Activated naive CD8-positive, alpha-beta T cell treated with anti-CD3 and anti-CD28 coated beads for 36 hours (primary cell): ENCODE measurements at regions not wholly inside any gene's neighbourhood (a gene's known extent, or its start where the extent isn't known, plus 50 kb on each side); places are given as distances from the start of the nearest gene placed in this dataset.
"Not testable (repeated sequence)": the region's sequence is repeated elsewhere in the genome, so short reads cannot be mapped to it uniquely, and the experiment has no call there.

Experiments
- DNase-seq: peaks from one replicate; pipeline ENCODE4 v3.0.0; 2021
- H3K27ac Mint-ChIP-seq: one replicate; pipeline ENCODE4 v1.8.0; 2022; ENCODE audit warnings: mild to moderate bottlenecking, moderate library complexity, mixed read lengths
- H3K27me3 Mint-ChIP-seq: one replicate; pipeline ENCODE4 v1.8.0; 2022; ENCODE audit warnings: mild to moderate bottlenecking, mixed read lengths
- H3K36me3 Mint-ChIP-seq: one replicate; pipeline ENCODE4 v1.8.0; 2021; ENCODE audit warnings: mild to moderate bottlenecking, mixed read lengths
- H3K4me1 Mint-ChIP-seq: one replicate; pipeline ENCODE4 v1.8.0; 2021; ENCODE audit warnings: mixed read lengths
- H3K4me3 Mint-ChIP-seq: one replicate; pipeline ENCODE4 v1.8.0; 2022; ENCODE audit warnings: mild to moderate bottlenecking, moderate library complexity, mixed read lengths
- H3K9me3 Mint-ChIP-seq: one replicate; pipeline ENCODE4 v1.8.0; 2022; ENCODE audit warnings: mixed read lengths

- Mint-ChIP-seq H3K36me3 (no peaks in the 10 kb centered on the region), H3K27me3 (no peaks in the 10 kb centered on the region), H3K4me3 (no peak overlapping the region), H3K4me1 (no peaks in the 10 kb centered on the region), H3K9me3 (no peaks in the 10 kb centered on the region), H3K27ac (no peak overlapping the region)
- DNase-seq, result no peak
Observed at GRCh38 chr2:16973586-16974286, 308.1 kb upstream of the CYRIA start.

DNA sequence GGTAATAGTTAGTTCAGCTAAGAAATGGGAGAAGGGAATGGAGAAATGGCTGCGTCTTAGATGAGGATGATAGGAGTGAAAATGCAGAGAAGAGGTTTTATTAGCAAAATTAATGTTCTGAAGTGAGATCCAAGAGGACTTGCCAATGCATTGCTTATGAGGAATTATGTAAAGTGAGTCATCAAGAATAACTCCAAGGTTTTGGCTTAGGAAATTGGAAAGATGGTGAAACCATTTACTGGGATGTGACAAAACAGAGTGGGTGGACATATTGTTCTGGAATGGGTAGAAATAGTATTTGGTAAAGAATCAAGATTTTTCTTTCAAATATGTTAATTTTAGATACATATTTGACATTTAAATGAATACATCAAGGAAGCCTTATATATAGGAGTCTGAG is 306.6 kb upstream of the CYRIA start:
- no peak for DNase-seq
- no peaks in the 10 kb centered on the region for H3K9me3 Mint-ChIP-seq
- no peak overlapping the region for H3K27ac Mint-ChIP-seq
- no peak overlapping the region for H3K4me3 Mint-ChIP-seq
- H3K4me1 Mint-ChIP-seq, result no peaks in the 10 kb centered on the region
- no peaks in the 10 kb centered on the region for H3K36me3 Mint-ChIP-seq
- no peaks in the 10 kb centered on the region for H3K27me3 Mint-ChIP-seq

- Mint-ChIP-seq H3K4me3 (no peak overlapping the region), H3K27ac (no peak overlapping the region), H3K9me3 (no peaks in the 10 kb centered on the region), H3K36me3 (no peaks in the 10 kb centered on the region), H3K4me1 (no peaks in the 10 kb centered on the region), H3K27me3 (no peaks in the 10 kb centered on the region)
- DNase-seq, result no peak
Observed at GRCh38 chr2:16971722-16972234, 306.1 kb upstream of the CYRIA start.

DNA sequence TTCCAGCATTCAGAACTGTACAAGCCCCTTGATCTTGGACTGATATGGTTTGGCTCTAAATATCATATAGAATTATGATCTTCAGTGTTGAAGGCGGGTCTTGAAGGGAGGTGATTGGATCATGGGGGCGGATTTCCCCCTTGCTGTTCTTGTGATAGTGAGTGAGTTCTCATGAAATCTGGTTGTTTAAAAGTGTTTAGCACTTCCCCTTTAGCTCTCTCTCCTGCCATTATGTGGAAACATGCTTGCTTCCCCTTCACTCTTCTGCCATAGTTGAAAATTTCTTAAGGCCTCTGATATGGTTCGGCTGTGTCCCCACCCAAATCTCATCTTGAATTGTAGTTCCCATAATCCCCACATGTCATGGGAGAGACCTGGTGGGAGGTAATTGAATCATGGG is 305.3 kb upstream of the CYRIA start:
- not testable (repeated sequence) for H3K36me3 Mint-ChIP-seq, DNase-seq, H3K27ac Mint-ChIP-seq, H3K9me3 Mint-ChIP-seq, H3K4me3 Mint-ChIP-seq, H3K4me1 Mint-ChIP-seq, H3K27me3 Mint-ChIP-seq

- Mint-ChIP-seq H3K4me1 (no peaks in the 10 kb centered on the region), H3K4me3 (no peak overlapping the region), H3K9me3 (no peaks in the 10 kb centered on the region), H3K27ac (no peak overlapping the region), H3K27me3 (no peaks in the 10 kb centered on the region), H3K36me3 (no peaks in the 10 kb centered on the region)
- no peak for DNase-seq
Observed at GRCh38 chr2:16962505-16962904, 296.9 kb upstream of the CYRIA start.

GRCh38 chr2:16960579-16960978 is 294.9 kb upstream of the CYRIA start:
- H3K36me3 Mint-ChIP-seq, result no peaks in the 10 kb centered on the region
- no peak overlapping the region for H3K27ac Mint-ChIP-seq
- no peaks in the 10 kb centered on the region for H3K27me3 Mint-ChIP-seq
- H3K4me1 Mint-ChIP-seq, result no peaks in the 10 kb centered on the region
- DNase-seq, result no peak
- H3K4me3 Mint-ChIP-seq, result no peak overlapping the region
- H3K9me3 Mint-ChIP-seq, result no peaks in the 10 kb centered on the region

GRCh38 chr2:16958266-16958665 is 292.6 kb upstream of the CYRIA start:
- Mint-ChIP-seq H3K9me3 (no peaks in the 10 kb centered on the region), H3K36me3 (no peaks in the 10 kb centered on the region)

DNA sequence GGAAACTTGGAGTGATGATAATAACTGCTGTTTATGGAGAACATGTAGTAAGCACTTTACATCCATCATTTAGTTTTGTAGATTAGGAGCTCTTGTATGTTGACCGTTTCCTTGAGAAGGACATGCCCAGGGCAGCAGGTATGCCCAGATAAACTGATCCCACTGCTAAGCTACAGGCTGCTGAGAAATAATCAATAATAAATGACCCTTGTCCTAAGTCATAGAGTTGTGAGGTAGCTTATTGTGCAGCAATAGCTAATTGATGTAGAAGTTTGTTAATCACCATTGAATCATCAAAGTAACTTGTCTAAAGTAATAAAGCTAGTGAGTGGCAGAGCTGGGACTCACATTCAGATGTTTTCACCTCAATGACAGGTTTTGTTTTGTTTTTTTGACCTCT is 287.2 kb upstream of the CYRIA start:
- Mint-ChIP-seq H3K4me1 (no peaks in the 10 kb centered on the region), H3K27me3 (no peaks in the 10 kb centered on the region), H3K9me3 (no peaks in the 10 kb centered on the region), H3K4me3 (no peak overlapping the region), H3K27ac (no peak overlapping the region), H3K36me3 (no peaks in the 10 kb centered on the region)
- DNase-seq, result no peak

More at GRCh38 chr2:16958266-16958665, 292.6 kb upstream of the CYRIA start:
- no peak for DNase-seq
- H3K4me1 Mint-ChIP-seq, result no peaks in the 10 kb centered on the region
- H3K4me3 Mint-ChIP-seq, result no peak overlapping the region
- H3K27ac Mint-ChIP-seq, result no peak overlapping the region
- H3K27me3 Mint-ChIP-seq, result no peaks in the 10 kb centered on the region

- Mint-ChIP-seq H3K4me3 (no peak overlapping the region), H3K4me1 (no peaks in the 10 kb centered on the region), H3K36me3 (no peaks in the 10 kb centered on the region), H3K27me3 (no peaks in the 10 kb centered on the region), H3K9me3 (no peaks in the 10 kb centered on the region), H3K27ac (no peak overlapping the region)
- DNase-seq, result no peak
Observed at GRCh38 chr2:16952368-16952767, 286.7 kb upstream of the CYRIA start.

DNA sequence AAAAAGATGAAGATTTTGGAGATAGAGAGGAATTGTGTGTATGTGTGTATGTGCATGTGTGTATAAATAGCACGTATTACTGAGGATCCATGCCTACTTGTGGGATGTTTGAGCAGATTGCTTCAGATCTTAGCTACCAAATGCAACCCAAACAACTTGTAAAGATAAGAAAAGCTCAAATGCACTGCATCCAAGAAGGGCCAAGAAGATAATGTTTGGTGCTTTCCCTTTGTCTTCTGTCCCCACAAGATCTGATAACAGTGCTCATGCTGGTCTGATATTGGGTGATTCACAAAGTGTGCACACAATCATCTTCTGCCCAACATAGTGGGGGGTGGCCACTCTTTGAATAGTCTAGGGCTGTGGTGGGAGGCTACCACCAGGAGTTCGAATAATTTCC is 284.8 kb upstream of the CYRIA start:
- Mint-ChIP-seq H3K4me1 (no peaks in the 10 kb centered on the region), H3K27ac (no peak overlapping the region), H3K27me3 (no peaks in the 10 kb centered on the region), H3K4me3 (no peak overlapping the region), H3K36me3 (no peaks in the 10 kb centered on the region), H3K9me3 (no peaks in the 10 kb centered on the region)
- no peak for DNase-seq

GRCh38 chr2:16948710-16949109 is 283.1 kb upstream of the CYRIA start:
- DNase-seq, result no peak
- Mint-ChIP-seq H3K27ac (no peak overlapping the region), H3K4me1 (no peaks in the 10 kb centered on the region), H3K9me3 (no peaks in the 10 kb centered on the region), H3K27me3 (no peaks in the 10 kb centered on the region), H3K36me3 (no peaks in the 10 kb centered on the region), H3K4me3 (no peak overlapping the region)

GRCh38 chr2:16948053-16948452 is 282.4 kb upstream of the CYRIA start:
- Mint-ChIP-seq H3K36me3 (no peaks in the 10 kb centered on the region), H3K27me3 (no peaks in the 10 kb centered on the region), H3K27ac (no peak overlapping the region), H3K9me3 (no peaks in the 10 kb centered on the region), H3K4me1 (no peaks in the 10 kb centered on the region), H3K4me3 (no peak overlapping the region)
- no peak for DNase-seq

DNA sequence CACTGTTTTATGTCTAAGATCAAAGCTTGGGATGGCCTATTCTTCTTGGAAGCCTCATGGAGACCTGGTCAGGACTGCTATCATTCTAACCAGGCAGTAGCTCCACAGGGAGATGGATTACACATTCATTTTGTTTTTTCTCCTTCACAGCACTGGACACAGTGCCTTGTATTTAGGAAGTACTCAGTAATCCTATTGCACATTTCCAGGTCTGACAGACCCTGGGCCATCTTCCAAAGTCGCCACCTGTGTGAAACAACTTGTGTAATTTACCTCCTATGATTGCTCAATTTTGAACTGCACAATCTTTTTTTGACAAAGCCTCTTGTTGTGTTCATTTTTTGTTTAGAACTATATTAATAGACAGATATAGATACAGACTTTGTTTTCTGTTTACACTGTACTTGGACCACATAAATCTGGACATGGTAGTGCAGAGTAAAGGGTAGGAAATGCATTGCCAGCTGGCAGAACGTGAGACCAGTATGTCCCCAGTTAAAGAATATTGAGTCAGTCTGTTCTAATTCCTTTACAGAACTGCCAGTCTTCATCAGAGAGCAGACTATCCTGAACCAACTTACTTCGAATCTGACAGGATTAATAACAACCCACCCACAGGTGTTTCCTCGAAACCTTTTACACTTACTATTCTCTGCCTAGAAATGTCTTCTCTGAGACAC is 277.8 kb upstream of the CYRIA start:
- no peaks in the 10 kb centered on the region for H3K27me3 Mint-ChIP-seq
- H3K4me3 Mint-ChIP-seq, result no peak overlapping the region
- H3K4me1 Mint-ChIP-seq, result no peaks in the 10 kb centered on the region
- H3K27ac Mint-ChIP-seq, result no peak overlapping the region
- H3K9me3 Mint-ChIP-seq, result peaks cover 5% of the 10 kb centered on the region
- no peaks in the 10 kb centered on the region for H3K36me3 Mint-ChIP-seq
- DNase-seq, result no peak

DNA sequence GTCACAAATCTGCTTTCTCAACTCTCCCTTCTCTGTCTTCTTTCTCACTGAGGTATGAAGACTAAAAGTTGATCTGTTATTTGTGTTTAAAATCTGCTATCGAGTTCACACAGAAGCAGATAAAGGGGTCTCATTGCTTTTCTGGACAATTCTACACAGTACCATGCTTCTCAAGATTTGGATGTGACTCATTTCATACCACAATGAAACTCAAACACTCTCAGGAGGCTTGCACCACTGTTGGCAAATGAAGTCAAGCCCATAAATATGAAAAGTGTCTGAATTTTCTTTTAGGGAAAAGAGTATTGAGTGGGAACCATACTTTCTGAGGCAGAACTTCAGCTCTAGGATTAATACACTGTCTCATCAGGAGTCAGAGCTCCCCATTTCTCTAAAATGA is 274.6 kb upstream of the CYRIA start:
- Mint-ChIP-seq H3K27ac (no peak overlapping the region), H3K4me1 (no peaks in the 10 kb centered on the region), H3K9me3 (peaks cover 5% of the 10 kb centered on the region), H3K27me3 (no peaks in the 10 kb centered on the region), H3K4me3 (no peak overlapping the region), H3K36me3 (no peaks in the 10 kb centered on the region)
- DNase-seq, result no peak

GRCh38 chr2:16939771-16940170 is 274.1 kb upstream of the CYRIA start:
- Mint-ChIP-seq H3K27me3 (no peaks in the 10 kb centered on the region), H3K9me3 (peaks cover 5% of the 10 kb centered on the region), H3K4me3 (no peak overlapping the region), H3K36me3 (no peaks in the 10 kb centered on the region), H3K4me1 (no peaks in the 10 kb centered on the region), H3K27ac (no peak overlapping the region)
- no peak for DNase-seq

GRCh38 chr2:16933355-16933754 is 267.7 kb upstream of the CYRIA start:
- no peaks in the 10 kb centered on the region for H3K27me3 Mint-ChIP-seq
- DNase-seq, result no peak
- H3K27ac Mint-ChIP-seq, result no peak overlapping the region
- no peaks in the 10 kb centered on the region for H3K4me1 Mint-ChIP-seq
- no peaks in the 10 kb centered on the region for H3K36me3 Mint-ChIP-seq
- H3K9me3 Mint-ChIP-seq, result no peaks in the 10 kb centered on the region
- H3K4me3 Mint-ChIP-seq, result no peak overlapping the region
